Right lobe of liver (tissue), 4 donors: ENCODE measurements at regions not wholly inside any gene's neighbourhood (a gene's known extent, or its start where the extent isn't known, plus 50 kb on each side); places are given as distances from the start of the nearest gene placed in this dataset.

Experiments used
- POLR2A ChIP-seq: fragments of 450-650 bp; IDR thresholded peaks from one replicate; pipeline ENCODE4 v1.6.1; 2017; ENCODE audit warnings: antibody characterized with exemption, mild to moderate bottlenecking
- TF ChIP-seq, protein P1 (sequence below), 4 donors: fragments of 200-600 bp in 3 of 4; fragments of 450-650 bp in 1 of 4; IDR thresholded peaks; one replicate each; pipeline versions ENCODE4 v1.5.1 to v1.8.0; 2016 to 2022; ENCODE audit warnings: antibody characterized with exemption in 4 of 4, mild to moderate bottlenecking in 2 of 4
- donor health status: DM: no; HTN: no; CAD: no.
- donor health status: DM: no; HTN: no; CAD: no.
- donor health status: DM: no; HTN: yes; CAD: no.

DNA sequence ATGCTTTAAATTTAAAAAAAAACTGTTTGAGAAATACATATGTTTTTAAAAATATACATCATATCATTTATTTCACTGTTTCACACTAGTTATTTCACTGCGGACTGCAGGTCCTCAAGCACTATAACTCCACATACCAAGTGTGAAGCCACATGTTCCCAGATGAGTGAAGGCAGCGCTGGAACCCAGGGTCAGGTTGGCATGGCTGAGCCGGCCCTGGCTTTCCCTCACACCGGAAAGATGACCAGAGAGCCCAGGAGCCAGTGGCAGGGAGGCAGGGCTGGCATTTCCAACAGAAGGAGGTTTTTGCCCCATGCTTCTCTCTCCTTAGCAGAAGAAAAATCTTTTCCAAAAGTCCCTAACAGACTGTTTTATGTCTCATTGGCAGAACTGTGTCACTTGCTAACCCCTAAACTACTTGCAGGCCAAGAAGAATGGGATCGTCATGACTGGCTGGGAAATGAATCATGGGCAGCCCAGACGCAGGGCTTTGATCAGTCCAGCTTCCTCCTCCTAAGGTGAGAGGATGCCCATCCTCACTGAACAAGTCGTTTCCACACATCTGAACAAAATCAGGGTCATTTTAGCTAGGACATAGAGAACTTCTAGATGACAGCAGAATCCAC lies 287.6 kb upstream of the HNRNPA3 start:
- TF ChIP-seq, protein P1, sequence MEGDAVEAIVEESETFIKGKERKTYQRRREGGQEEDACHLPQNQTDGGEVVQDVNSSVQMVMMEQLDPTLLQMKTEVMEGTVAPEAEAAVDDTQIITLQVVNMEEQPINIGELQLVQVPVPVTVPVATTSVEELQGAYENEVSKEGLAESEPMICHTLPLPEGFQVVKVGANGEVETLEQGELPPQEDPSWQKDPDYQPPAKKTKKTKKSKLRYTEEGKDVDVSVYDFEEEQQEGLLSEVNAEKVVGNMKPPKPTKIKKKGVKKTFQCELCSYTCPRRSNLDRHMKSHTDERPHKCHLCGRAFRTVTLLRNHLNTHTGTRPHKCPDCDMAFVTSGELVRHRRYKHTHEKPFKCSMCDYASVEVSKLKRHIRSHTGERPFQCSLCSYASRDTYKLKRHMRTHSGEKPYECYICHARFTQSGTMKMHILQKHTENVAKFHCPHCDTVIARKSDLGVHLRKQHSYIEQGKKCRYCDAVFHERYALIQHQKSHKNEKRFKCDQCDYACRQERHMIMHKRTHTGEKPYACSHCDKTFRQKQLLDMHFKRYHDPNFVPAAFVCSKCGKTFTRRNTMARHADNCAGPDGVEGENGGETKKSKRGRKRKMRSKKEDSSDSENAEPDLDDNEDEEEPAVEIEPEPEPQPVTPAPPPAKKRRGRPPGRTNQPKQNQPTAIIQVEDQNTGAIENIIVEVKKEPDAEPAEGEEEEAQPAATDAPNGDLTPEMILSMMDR (IDR thresholded peaks at IDR 0.05) = no peak
- no peak for TF ChIP-seq POLR2A
